ENCODE measurements at regions not wholly inside any gene's neighbourhood (a gene's known extent, or its start where the extent isn't known, plus 50 kb on each side); places are given as distances from the start of the nearest gene placed in this dataset.

- peak; percentile 45; the same call in 1 of the 2 replicates for TF ChIP-seq ATF3 (IDR thresholded peaks at IDR 0.05)
- no peak; the same call in 1 of the 2 replicates for TF ChIP-seq ATF3 (CRISPR knock-in tag; conservative IDR thresholded peaks at IDR 0.05)
- peak; percentile 97 for TF ChIP-seq CBFA2T3 (IDR thresholded peaks at IDR 0.05)
- no peak for TF ChIP-seq TAF1 (IDR thresholded peaks at IDR 0.05; ENCODE audit: control insufficient read depth, extremely low read depth, insufficient read depth, low read length, severe bottlenecking)
- no peak for TF ChIP-seq ZNF512 (tag; IDR thresholded peaks at IDR 0.05)
- TF ChIP-seq ZNF121 (CRISPR knock-in tag; conservative IDR thresholded peaks at IDR 0.05) = no peak
- no peak for TF ChIP-seq ZNF316 (IDR thresholded peaks at IDR 0.05)
- TF ChIP-seq CEBPG (CRISPR knock-in tag; IDR thresholded peaks at IDR 0.05) = no peak
- no peak for TF ChIP-seq CEBPG (tag; conservative IDR thresholded peaks at IDR 0.05 in 1 of 2, IDR thresholded peaks at IDR 0.05 in 1 of 2)
- no peak for TF ChIP-seq STAT5B (CRISPR knock-in tag; IDR thresholded peaks at IDR 0.05)
- TF ChIP-seq CHD2 (IDR thresholded peaks at IDR 0.05; ENCODE audit: low read depth, low read length) = no peak
- no peak for TF ChIP-seq E4F1 (CRISPR knock-in tag; IDR thresholded peaks at IDR 0.05; ENCODE audit: borderline replicate concordance)
- TF ChIP-seq STAG1 (CRISPR knock-in tag; IDR thresholded peaks at IDR 0.05; ENCODE audit: borderline replicate concordance) = no peak
- no peak for TF ChIP-seq ZSCAN29 (IDR thresholded peaks at IDR 0.05)
- peak; percentile 93 for TF ChIP-seq TCF3 (CRISPR knock-in tag; IDR thresholded peaks at IDR 0.05)
- TF ChIP-seq ARHGAP35 (IDR thresholded peaks at IDR 0.05; ENCODE audit: partially characterized antibody) = no peak
- peak; percentile 83 for TF ChIP-seq DACH1 (IDR thresholded peaks at IDR 0.05; ENCODE audit: partially characterized antibody)
- TF ChIP-seq MEF2D (tag; conservative IDR thresholded peaks at IDR 0.05; ENCODE audit: low read depth) = peak; percentile 81
- no peak for TF ChIP-seq ZNF217 (CRISPR knock-in tag; IDR thresholded peaks at IDR 0.05)
- TF ChIP-seq ZNF146 (CRISPR knock-in tag; IDR thresholded peaks at IDR 0.05; ENCODE audit: unreplicated experiment) = no peak
- TF ChIP-seq CXXC5 (CRISPR knock-in tag; IDR thresholded peaks at IDR 0.05) = peak; percentile 67
- no peak for TF ChIP-seq PTTG1 (tag; IDR thresholded peaks at IDR 0.05; ENCODE audit: low read depth)
These were observed 66.7 kb downstream of the VEGFA start (continued) for GRCh38 chr6:43836507-43837240.

All from K562 (cell line).